ENCODE measurements at regions not wholly inside any gene's neighbourhood (a gene's known extent, or its start where the extent isn't known, plus 50 kb on each side); places are given as distances from the start of the nearest gene placed in this dataset.

GRCh38 chr19:5253406-5254110 is 87.1 kb downstream of the PTPRS start:
- Mint-ChIP-seq H3K9me3 (peaks cover 18 to 29% (median 25%) of the 10 kb centered on the region in 7 donors), H3K36me3 (no peaks in the 10 kb centered on the region), H3K4me1 (no peaks in the 10 kb centered on the region), H3K27me3 (ENCODE audit: low read depth in 3 of 3) (peaks cover 2 to 6% (median 4%) of the 10 kb centered on the region in 3 donors), H3K4me3 (no peak overlapping the region), H3K27ac (no peak overlapping the region)
- Histone ChIP-seq H3K9ac (ENCODE audit: insufficient read depth, low read length, poor library complexity, severe bottlenecking) (no peak overlapping the region), H3K27ac (ENCODE audit: low read depth in 1 of 2, low read length in 2 of 2) (no peak overlapping the region), H3K4me1 (ENCODE audit: control insufficient read depth in 1 of 2, insufficient read depth in 2 of 2, low read length in 2 of 2) (no peaks in the 10 kb centered on the region), H3K27me3 (ENCODE audit: control insufficient read depth in 2 of 2, insufficient read depth in 2 of 2, low read length in 2 of 2) (no peaks in the 10 kb centered on the region), H3K79me2 (ENCODE audit: insufficient read depth, low read length) (no peaks in the 10 kb centered on the region), H3K9me3 (replicated peaks in 1 of 2; ENCODE audit: control insufficient read depth in 1 of 2, insufficient read depth in 1 of 2, low read length in 2 of 2) (peaks cover 25 to 32% of the 10 kb centered on the region in 2 donors), H2AFZ (ENCODE audit: insufficient read depth, low read depth, low read length, poor library complexity, severe bottlenecking) (no peak overlapping the region), H3K36me3 (replicated peaks in 1 of 2; ENCODE audit: control insufficient read depth in 1 of 2, insufficient read depth in 2 of 2, low read length in 2 of 2) (no peaks in the 10 kb centered on the region), H3K4me3 (replicated peaks in 1 of 3; ENCODE audit: low read depth in 2 of 3, low read length in 3 of 3) (no peak overlapping the region), H4K20me1 (ENCODE audit: insufficient read depth, low read length) (no peaks in the 10 kb centered on the region), H3K4me2 (replicated peaks; ENCODE audit: extremely low read depth, low read length, poor library complexity, severe bottlenecking) (no peak overlapping the region)
- 91% methylated on average over 1 of the region's 3 CpGs for whole genome bisulfite sequencing (ENCODE audit: insufficient coverage)
- intact Hi-C loops (cut with micrococcal nuclease) = no loop called here
- DNase-seq = no peak
- no peak for TF ChIP-seq CTCF (IDR thresholded peaks at IDR 0.05)

- 95% methylated on average over 10 of the region's 27 CpGs for WGBS (ENCODE audit: insufficient coverage)
Measured at GRCh38 chr19:5251096-5252065, 89.2 kb downstream of the PTPRS start.

More at GRCh38 chr19:5251096-5252065, 89.2 kb downstream of the PTPRS start:
- peaks cover 23 to 24% of the 10 kb centered on the region in 2 donors for H3K9me3 ChIP-seq (replicated peaks in 1 of 2; ENCODE audit: control insufficient read depth in 1 of 2, insufficient read depth in 1 of 2, low read length in 2 of 2)
- no peak overlapping the region for H3K9ac ChIP-seq (ENCODE audit: insufficient read depth, low read length, poor library complexity, severe bottlenecking)
- Mint-ChIP-seq H3K27ac (no peak overlapping the region), H3K4me3 (no peak overlapping the region), H3K4me1 (no peaks in the 10 kb centered on the region), H3K36me3 (no peaks in the 10 kb centered on the region), H3K9me3 (peaks cover 16 to 25% (median 21%) of the 10 kb centered on the region in 7 donors), H3K27me3 (ENCODE audit: low read depth in 3 of 3) (peaks cover 3 to 6% (median 4%) of the 10 kb centered on the region in 3 donors)
- DNase-seq = no peak
- H3K4me1 ChIP-seq (ENCODE audit: control insufficient read depth in 1 of 2, insufficient read depth in 2 of 2, low read length in 2 of 2) = no peaks in the 10 kb centered on the region
- H3K27ac ChIP-seq (ENCODE audit: low read depth in 1 of 2, low read length in 2 of 2) = no peak overlapping the region
- TF ChIP-seq CTCF (IDR thresholded peaks at IDR 0.05) = no peak
- H2AFZ ChIP-seq (ENCODE audit: insufficient read depth, low read depth, low read length, poor library complexity, severe bottlenecking) = no peak overlapping the region
- no peaks in the 10 kb centered on the region for H3K27me3 ChIP-seq (ENCODE audit: control insufficient read depth in 2 of 2, insufficient read depth in 2 of 2, low read length in 2 of 2)
- no peaks in the 10 kb centered on the region for H3K36me3 ChIP-seq (replicated peaks in 1 of 2; ENCODE audit: control insufficient read depth in 1 of 2, insufficient read depth in 2 of 2, low read length in 2 of 2)
- no peaks in the 10 kb centered on the region for H4K20me1 ChIP-seq (ENCODE audit: insufficient read depth, low read length)
- intact Hi-C loops (cut with micrococcal nuclease) = no loop called here
- H3K4me2 ChIP-seq (replicated peaks; ENCODE audit: extremely low read depth, low read length, poor library complexity, severe bottlenecking) = no peak overlapping the region
- no peak overlapping the region for H3K4me3 ChIP-seq (replicated peaks in 1 of 3; ENCODE audit: low read depth in 2 of 3, low read length in 3 of 3)
- H3K79me2 ChIP-seq (ENCODE audit: insufficient read depth, low read length) = no peaks in the 10 kb centered on the region

Data from CD14-positive monocyte (primary cell).